GM12801 (cell line): ENCODE measurements at regions not wholly inside any gene's neighbourhood (a gene's known extent, or its start where the extent isn't known, plus 50 kb on each side); places are given as distances from the start of the nearest gene placed in this dataset.

Experiments used
- TF ChIP-seq, protein P1 (sequence below): IDR thresholded peaks from one replicate; pipeline ENCODE4 v1.5.1; 2011; ENCODE audit warnings: control low read depth; ENCODE audit not compliant: insufficient read length; ENCODE audit errors: extremely low read depth

DNA sequence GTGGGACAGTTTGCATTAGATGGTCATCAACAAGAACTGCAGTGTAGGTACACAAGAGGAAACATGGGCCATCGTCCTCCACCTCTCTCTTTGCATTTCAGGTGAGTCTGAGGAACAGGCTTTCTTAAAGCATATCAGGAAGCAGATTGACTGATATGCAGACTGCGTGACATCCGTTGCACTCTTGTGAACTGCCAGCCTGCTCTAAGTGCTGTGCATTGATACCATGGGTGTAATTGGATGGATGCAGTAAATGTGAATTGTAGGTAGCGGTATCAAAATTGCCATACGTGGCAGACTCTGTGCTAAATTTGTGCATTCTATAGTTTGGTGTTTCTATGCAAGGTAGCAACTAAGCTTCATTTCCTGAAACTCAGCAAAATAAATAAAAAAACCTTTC lies 1008.3 kb downstream of the EFNB2 start:
- TF ChIP-seq, protein P1, sequence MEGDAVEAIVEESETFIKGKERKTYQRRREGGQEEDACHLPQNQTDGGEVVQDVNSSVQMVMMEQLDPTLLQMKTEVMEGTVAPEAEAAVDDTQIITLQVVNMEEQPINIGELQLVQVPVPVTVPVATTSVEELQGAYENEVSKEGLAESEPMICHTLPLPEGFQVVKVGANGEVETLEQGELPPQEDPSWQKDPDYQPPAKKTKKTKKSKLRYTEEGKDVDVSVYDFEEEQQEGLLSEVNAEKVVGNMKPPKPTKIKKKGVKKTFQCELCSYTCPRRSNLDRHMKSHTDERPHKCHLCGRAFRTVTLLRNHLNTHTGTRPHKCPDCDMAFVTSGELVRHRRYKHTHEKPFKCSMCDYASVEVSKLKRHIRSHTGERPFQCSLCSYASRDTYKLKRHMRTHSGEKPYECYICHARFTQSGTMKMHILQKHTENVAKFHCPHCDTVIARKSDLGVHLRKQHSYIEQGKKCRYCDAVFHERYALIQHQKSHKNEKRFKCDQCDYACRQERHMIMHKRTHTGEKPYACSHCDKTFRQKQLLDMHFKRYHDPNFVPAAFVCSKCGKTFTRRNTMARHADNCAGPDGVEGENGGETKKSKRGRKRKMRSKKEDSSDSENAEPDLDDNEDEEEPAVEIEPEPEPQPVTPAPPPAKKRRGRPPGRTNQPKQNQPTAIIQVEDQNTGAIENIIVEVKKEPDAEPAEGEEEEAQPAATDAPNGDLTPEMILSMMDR, result no peak

GRCh38 chr13:105519771-105520170 lies 1015.7 kb downstream of the EFNB2 start:
- TF ChIP-seq, protein P1, result no peak

GRCh38 chr13:105518086-105518485 lies 1017.4 kb downstream of the EFNB2 start:
- TF ChIP-seq, protein P1, result no peak

DNA sequence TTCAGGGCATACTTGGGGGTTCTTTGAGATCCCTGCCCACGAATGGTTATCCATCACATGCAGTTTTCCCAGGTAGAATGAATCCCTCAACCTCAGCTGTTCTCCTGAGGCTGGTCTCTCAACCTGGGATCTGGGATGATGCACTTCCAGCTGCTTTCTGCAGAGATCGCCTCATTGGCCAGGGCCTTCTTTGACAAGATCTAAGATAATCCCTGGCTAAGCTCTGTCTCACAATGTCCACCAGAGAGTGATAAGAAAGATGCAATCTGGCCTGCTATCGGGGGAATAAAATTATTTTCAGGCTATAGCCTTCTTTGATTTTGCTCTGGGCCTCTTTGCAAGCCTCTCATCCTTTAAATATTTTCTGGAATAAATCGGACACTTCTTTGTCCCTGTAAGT lies 1021.1 kb downstream of the EFNB2 start:
- TF ChIP-seq, protein P1, result no peak

DNA sequence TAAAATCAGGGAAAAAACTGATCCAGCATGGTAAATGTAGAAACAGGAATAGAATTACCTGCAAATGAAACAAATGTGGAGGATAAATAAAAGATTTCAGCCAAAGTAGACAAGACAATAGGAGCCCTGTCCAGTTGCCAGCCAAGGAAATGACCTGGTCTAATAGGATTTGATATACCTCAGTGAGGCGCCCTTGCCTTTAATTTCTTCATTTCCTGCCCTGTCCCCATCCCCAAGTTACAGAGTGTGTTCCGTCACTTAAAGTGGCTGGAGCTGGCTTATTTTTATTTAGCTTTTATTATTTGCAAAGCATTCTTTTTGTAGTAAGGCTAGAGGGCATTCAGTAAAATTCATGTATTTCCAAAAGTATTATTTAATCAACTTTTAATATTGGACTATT lies 1022.0 kb downstream of the EFNB2 start:
- TF ChIP-seq, protein P1, result no peak

- TF ChIP-seq, protein P1, result no peak
Measured at GRCh38 chr13:105509981-105510762, 1025.3 kb downstream of the EFNB2 start.

- TF ChIP-seq, protein P1, result no peak
Measured at GRCh38 chr13:105506463-105506862, 1029.0 kb downstream of the EFNB2 start.

DNA sequence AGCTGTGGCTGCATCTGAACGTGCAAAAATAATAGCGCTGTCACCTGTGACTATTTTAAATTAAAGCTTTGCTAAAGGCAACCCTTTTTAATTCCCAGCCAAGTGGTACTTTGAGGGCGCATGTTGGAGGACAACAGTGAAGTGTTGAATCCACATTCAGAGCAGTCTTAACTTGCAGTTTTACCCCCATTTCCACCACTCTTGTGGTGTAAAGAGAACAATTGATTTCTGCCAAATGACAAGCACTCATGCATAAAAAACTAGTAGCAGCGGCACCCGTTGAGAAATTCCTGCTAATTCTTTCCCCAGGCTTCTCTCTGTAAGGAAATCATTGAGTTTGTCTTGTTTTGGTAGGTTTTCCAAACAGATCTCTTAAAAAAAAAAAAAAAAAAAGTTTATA lies 1033.3 kb downstream of the EFNB2 start:
- TF ChIP-seq, protein P1, result no peak
